HEK293T (cell line): ENCODE measurements at regions not wholly inside any gene's neighbourhood (a gene's known extent, or its start where the extent isn't known, plus 50 kb on each side); places are given as distances from the start of the nearest gene placed in this dataset.

Experiments
- ARNT ChIP-seq: fragments of 450-650 bp; IDR thresholded peaks from 2 replicates; pipeline ENCODE4 v1.6.1; 2017; ENCODE audit warnings: mild to moderate bottlenecking
- BHLHE40 ChIP-seq: fragments of 450-650 bp; IDR thresholded peaks from 2 replicates; pipeline ENCODE4 v1.6.1; 2016; ENCODE audit warnings: mild to moderate bottlenecking, moderate library complexity, borderline replicate concordance
- CTBP1 ChIP-seq: fragments of 450-650 bp; IDR thresholded peaks from 2 replicates; pipeline ENCODE4 v1.6.1; 2016; ENCODE audit warnings: borderline replicate concordance
- ELF4 ChIP-seq: fragments of 450-650 bp; IDR thresholded peaks from 2 replicates; pipeline ENCODE4 v1.6.1; 2017; ENCODE audit warnings: antibody characterized with exemption
- FOXA1 ChIP-seq: fragments of 450-650 bp; IDR thresholded peaks from 2 replicates; pipeline ENCODE4 v1.6.1; 2016; ENCODE audit warnings: mild to moderate bottlenecking
- FOXK2 ChIP-seq: fragments of 450-650 bp; IDR thresholded peaks from 2 replicates; pipeline ENCODE4 v1.6.1; 2016; ENCODE audit warnings: mild to moderate bottlenecking
- FOXM1 ChIP-seq: fragments of 450-650 bp; IDR thresholded peaks from 2 replicates; pipeline ENCODE4 v1.6.1; 2017; ENCODE audit warnings: mild to moderate bottlenecking, borderline replicate concordance
- LEF1 ChIP-seq: fragments of 450-650 bp; IDR thresholded peaks from 2 replicates; pipeline ENCODE4 v1.6.1; 2017; ENCODE audit warnings: mild to moderate bottlenecking, borderline replicate concordance
- NFRKB ChIP-seq: fragments of 450-650 bp; IDR thresholded peaks from 2 replicates; pipeline ENCODE4 v1.6.1; 2016; ENCODE audit warnings: mild to moderate bottlenecking, moderate library complexity
- PKNOX1 ChIP-seq: fragments of 450-650 bp; IDR thresholded peaks from 2 replicates; pipeline ENCODE4 v1.6.1; 2016
- SP1 ChIP-seq: fragments of 450-650 bp; IDR thresholded peaks from 2 replicates; pipeline ENCODE4 v1.6.1; 2017
- SUZ12 ChIP-seq: fragments of 450-650 bp; IDR thresholded peaks from 2 replicates; pipeline ENCODE4 v1.6.1; 2016; ENCODE audit warnings: mild to moderate bottlenecking
- TARDBP ChIP-seq: fragments of 450-650 bp; IDR thresholded peaks from 2 replicates; pipeline ENCODE4 v1.6.1; 2016
- ZNF384 ChIP-seq: fragments of 450-650 bp; IDR thresholded peaks from 2 replicates; pipeline ENCODE4 v1.6.1; 2016

GRCh38 chr3:182622241-182622545, 171.1 kb upstream of the ATP11B start:
- no peak for TF ChIP-seq FOXM1
- no peak for TF ChIP-seq TARDBP
- TF ChIP-seq ZNF384, result no peak
- TF ChIP-seq LEF1, result no peak
- no peak for TF ChIP-seq NFRKB
- TF ChIP-seq ELF4, result no peak
- no peak for TF ChIP-seq ARNT
- no peak for TF ChIP-seq FOXK2
- no peak for TF ChIP-seq CTBP1
- TF ChIP-seq SP1, result no peak
- no peak for TF ChIP-seq SUZ12
- no peak for TF ChIP-seq FOXA1
- no peak for TF ChIP-seq PKNOX1
- no peak for TF ChIP-seq BHLHE40
